ENCODE measurements at regions not wholly inside any gene's neighbourhood (a gene's known extent, or its start where the extent isn't known, plus 50 kb on each side); places are given as distances from the start of the nearest gene placed in this dataset.

GRCh38 chr20:11031300-11031699 lies 357.5 kb upstream of the JAG1 start:
- H3K4me3 Mint-ChIP-seq (ENCODE audit: low read depth, unreplicated experiment): no peak overlapping the region
- BruUV-seq (replicated peaks): no TSS peak
- no peak for TF ChIP-seq CTCF (IDR thresholded peaks at IDR 0.05; ENCODE audit: unreplicated experiment)
- no peaks in the 10 kb centered on the region for H3K27me3 Mint-ChIP-seq (ENCODE audit: unreplicated experiment)
- H3K9me3 Mint-ChIP-seq (ENCODE audit: low read depth, unreplicated experiment): peaks cover 15% of the 10 kb centered on the region
- H3K27ac Mint-ChIP-seq (ENCODE audit: unreplicated experiment): no peak overlapping the region
- no peaks in the 10 kb centered on the region for H3K36me3 Mint-ChIP-seq (ENCODE audit: insufficient read depth, unreplicated experiment)
- no peak for DNase-seq
- intact Hi-C loops (cut with micrococcal nuclease; ENCODE audit: unreplicated experiment): no loop called here
- CTCF ChIA-PET: no interaction called here
- no peaks in the 10 kb centered on the region for H3K4me1 Mint-ChIP-seq (ENCODE audit: low read depth, unreplicated experiment)

DNA sequence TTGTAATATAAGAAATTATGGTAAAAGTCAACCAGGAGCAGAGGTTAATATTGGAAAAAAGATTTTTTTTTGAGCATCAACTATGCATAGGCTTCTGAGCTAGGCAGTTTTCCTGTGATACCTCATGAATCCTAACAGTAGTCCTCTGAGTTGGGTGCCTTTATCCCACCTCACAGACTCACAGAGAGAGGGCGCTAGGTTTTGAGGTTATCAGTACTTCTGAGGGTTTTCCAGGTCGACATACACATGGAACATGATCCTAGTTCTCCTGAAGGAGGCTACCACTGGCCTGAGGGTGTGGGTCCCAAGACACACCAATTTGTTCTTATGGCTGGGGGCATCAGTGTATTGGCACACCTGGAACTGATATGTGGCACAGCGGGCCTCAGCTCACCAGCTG lies 358.8 kb upstream of the JAG1 start:
- no peaks in the 10 kb centered on the region for H3K4me1 Mint-ChIP-seq (ENCODE audit: low read depth, unreplicated experiment)
- TF ChIP-seq CTCF (IDR thresholded peaks at IDR 0.05; ENCODE audit: unreplicated experiment): no peak
- intact Hi-C loops (cut with micrococcal nuclease; ENCODE audit: unreplicated experiment): no loop called here
- CTCF ChIA-PET: no interaction called here
- no peak overlapping the region for H3K4me3 Mint-ChIP-seq (ENCODE audit: low read depth, unreplicated experiment)
- H3K27me3 Mint-ChIP-seq (ENCODE audit: unreplicated experiment): no peaks in the 10 kb centered on the region
- H3K27ac Mint-ChIP-seq (ENCODE audit: unreplicated experiment): no peak overlapping the region
- no TSS peak for BruUV-seq (replicated peaks)
- peaks cover 15% of the 10 kb centered on the region for H3K9me3 Mint-ChIP-seq (ENCODE audit: low read depth, unreplicated experiment)
- no peak for DNase-seq
- no peaks in the 10 kb centered on the region for H3K36me3 Mint-ChIP-seq (ENCODE audit: insufficient read depth, unreplicated experiment)

DNA sequence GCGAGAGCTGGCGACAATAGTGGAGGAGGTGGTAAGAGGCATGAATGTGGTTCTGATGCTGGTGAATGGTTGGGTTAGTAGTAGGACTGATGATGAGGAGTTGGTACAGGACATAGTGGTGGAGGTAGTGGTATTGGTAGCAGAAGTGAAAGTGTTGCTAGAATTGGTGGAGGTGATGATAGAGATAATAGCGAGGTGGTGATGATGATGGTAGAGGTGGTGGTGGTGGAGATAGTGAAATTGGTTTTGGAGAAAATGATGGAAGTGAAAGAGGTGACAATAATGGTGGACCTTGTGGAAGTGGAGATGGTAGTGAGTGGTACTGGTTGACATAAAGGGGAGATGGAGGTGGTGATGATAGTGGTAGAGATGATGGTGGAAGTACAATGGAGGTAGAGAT lies 360.2 kb upstream of the JAG1 start:
- H3K36me3 Mint-ChIP-seq (ENCODE audit: insufficient read depth, unreplicated experiment): no peaks in the 10 kb centered on the region
- H3K27me3 Mint-ChIP-seq (ENCODE audit: unreplicated experiment): no peaks in the 10 kb centered on the region
- H3K27ac Mint-ChIP-seq (ENCODE audit: unreplicated experiment): no peak overlapping the region
- no peak for TF ChIP-seq CTCF (IDR thresholded peaks at IDR 0.05; ENCODE audit: unreplicated experiment)
- H3K9me3 Mint-ChIP-seq (ENCODE audit: low read depth, unreplicated experiment): peaks cover 15% of the 10 kb centered on the region
- DNase-seq: no peak
- H3K4me1 Mint-ChIP-seq (ENCODE audit: low read depth, unreplicated experiment): no peaks in the 10 kb centered on the region
- BruUV-seq (replicated peaks): no TSS peak
- intact Hi-C loops (cut with micrococcal nuclease; ENCODE audit: unreplicated experiment): no loop called here
- no peak overlapping the region for H3K4me3 Mint-ChIP-seq (ENCODE audit: low read depth, unreplicated experiment)
- CTCF ChIA-PET: no interaction called here

DNA sequence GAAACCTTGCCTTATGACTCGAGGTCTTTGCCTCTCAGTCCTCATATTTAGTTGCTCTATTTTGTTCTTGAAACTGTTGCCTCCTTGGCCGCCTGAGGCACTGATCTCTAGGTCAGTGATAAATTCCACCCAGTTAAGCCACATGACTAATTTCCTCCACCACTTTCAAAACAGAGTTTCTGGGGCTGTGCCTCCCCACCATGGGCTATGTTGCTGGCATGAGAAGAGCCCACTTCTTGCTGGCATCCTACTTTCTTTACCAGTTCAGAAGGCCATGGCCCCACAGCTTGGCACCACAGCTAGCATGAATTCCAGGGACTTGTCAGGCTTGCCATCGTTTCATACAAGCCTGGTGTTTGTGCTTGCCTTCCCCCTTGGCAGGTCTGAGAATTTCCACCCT lies 361.4 kb upstream of the JAG1 start:
- H3K27me3 Mint-ChIP-seq (ENCODE audit: unreplicated experiment): no peaks in the 10 kb centered on the region
- H3K9me3 Mint-ChIP-seq (ENCODE audit: low read depth, unreplicated experiment): peaks cover 15% of the 10 kb centered on the region
- no peak overlapping the region for H3K27ac Mint-ChIP-seq (ENCODE audit: unreplicated experiment)
- no peak for DNase-seq
- H3K36me3 Mint-ChIP-seq (ENCODE audit: insufficient read depth, unreplicated experiment): no peaks in the 10 kb centered on the region
- H3K4me1 Mint-ChIP-seq (ENCODE audit: low read depth, unreplicated experiment): no peaks in the 10 kb centered on the region
- TF ChIP-seq CTCF (IDR thresholded peaks at IDR 0.05; ENCODE audit: unreplicated experiment): no peak
- BruUV-seq (replicated peaks): no TSS peak
- intact Hi-C loops (cut with micrococcal nuclease; ENCODE audit: unreplicated experiment): no loop called here
- no peak overlapping the region for H3K4me3 Mint-ChIP-seq (ENCODE audit: low read depth, unreplicated experiment)
- CTCF ChIA-PET: no interaction called here

DNA sequence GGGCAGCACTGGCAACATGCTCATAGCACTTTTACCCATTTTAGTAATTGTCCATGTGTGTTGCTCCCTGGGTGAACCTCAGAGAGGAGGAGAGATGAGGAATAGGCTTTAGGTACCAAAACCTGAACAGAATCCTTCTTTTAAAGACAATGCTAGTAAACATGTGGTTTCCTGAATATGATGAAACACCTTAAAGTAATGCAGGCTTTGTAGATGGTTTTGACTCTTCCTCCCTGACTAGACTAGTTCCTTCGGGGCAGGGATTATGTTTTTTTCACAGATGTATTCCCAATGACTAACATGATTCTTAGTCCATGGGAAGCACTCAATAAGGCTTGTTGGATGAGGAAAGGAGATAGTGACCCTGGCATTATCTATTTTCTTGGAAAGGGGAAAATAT lies 367.6 kb upstream of the JAG1 start:
- peaks cover 10% of the 10 kb centered on the region for H3K4me1 Mint-ChIP-seq (ENCODE audit: low read depth, unreplicated experiment)
- no TSS peak for BruUV-seq (replicated peaks)
- no peak for DNase-seq
- H3K36me3 Mint-ChIP-seq (ENCODE audit: insufficient read depth, unreplicated experiment): no peaks in the 10 kb centered on the region
- intact Hi-C loops (cut with micrococcal nuclease; ENCODE audit: unreplicated experiment): no loop called here
- no peaks in the 10 kb centered on the region for H3K27me3 Mint-ChIP-seq (ENCODE audit: unreplicated experiment)
- no peak for TF ChIP-seq CTCF (IDR thresholded peaks at IDR 0.05; ENCODE audit: unreplicated experiment)
- CTCF ChIA-PET: no interaction called here
- H3K27ac Mint-ChIP-seq (ENCODE audit: unreplicated experiment): no peak overlapping the region
- H3K4me3 Mint-ChIP-seq (ENCODE audit: low read depth, unreplicated experiment): no peak overlapping the region
- H3K9me3 Mint-ChIP-seq (ENCODE audit: low read depth, unreplicated experiment): no peaks in the 10 kb centered on the region

Data from Calu3 (cell line).